Upper lobe of right lung (tissue), 1 donor: ENCODE measurements at regions not wholly inside any gene's neighbourhood (a gene's known extent, or its start where the extent isn't known, plus 50 kb on each side); places are given as distances from the start of the nearest gene placed in this dataset.

Source experiments
- ATAC-seq: fragments of 200-7000 bp; cut with Tn5 transposase; one replicate; pipeline ENCODE4 v1.9.1; 2020; ENCODE audit warnings: mild to moderate bottlenecking, moderate library complexity
- DNase-seq: peaks from one replicate; pipeline ENCODE4 v3.0.0-alpha.2; 2020
- H3K27ac ChIP-seq: fragments of 200-600 bp; one replicate; pipeline ENCODE4 v1.8.0; 2022
- H3K27me3 ChIP-seq: fragments of 200-600 bp; one replicate; pipeline ENCODE4 v1.8.0; 2022; ENCODE audit warnings: mild to moderate bottlenecking
- H3K36me3 ChIP-seq: fragments of 200-600 bp; one replicate; pipeline ENCODE4 v1.8.0; 2022
- H3K4me1 ChIP-seq: fragments of 200-600 bp; one replicate; pipeline ENCODE4 v1.8.0; 2022
- H3K4me3 ChIP-seq: fragments of 200-600 bp; one replicate; pipeline ENCODE4 v1.8.0; 2022; ENCODE audit warnings: mild to moderate bottlenecking
- H3K9me3 ChIP-seq: fragments of 200-600 bp; one replicate; pipeline ENCODE4 v1.8.0; 2022
- intact Hi-C: fragments of 100-400 bp; cut with DNase I; formaldehyde crosslinking; loops from one replicate; pipeline ENCODE4 v1.11.0; 2022
- TF ChIP-seq, protein P1 (sequence below): fragments of 200-600 bp; IDR thresholded peaks from one replicate; pipeline ENCODE4 v1.8.0; 2022; ENCODE audit warnings: antibody characterized with exemption
- donor health status: DM: no; HTN: yes; CAD: no; lungs with severe emphysema.

DNA sequence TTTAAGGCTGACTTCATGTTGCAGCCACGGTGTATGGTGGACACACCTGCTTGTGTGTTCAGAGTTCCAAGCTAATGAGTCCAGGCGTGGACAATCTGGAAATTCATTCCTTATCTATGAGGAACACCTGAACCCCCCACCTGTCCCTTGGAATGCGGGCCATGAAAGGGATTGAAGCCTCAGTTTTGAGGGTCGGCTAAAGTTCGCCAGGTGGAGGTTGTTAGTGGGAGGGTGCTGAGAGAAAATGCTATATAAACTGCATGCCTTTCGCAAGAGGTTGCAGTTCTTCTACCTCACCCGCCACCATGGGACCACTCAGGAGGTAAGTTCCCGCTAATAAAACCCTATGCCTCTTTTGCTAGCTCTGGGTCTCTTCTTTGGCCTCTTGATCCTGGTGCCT lies 348.0 kb downstream of the BCL11B start:
- Histone ChIP-seq H3K4me3 (no peak overlapping the region), H3K36me3 (no peaks in the 10 kb centered on the region), H3K9me3 (no peaks in the 10 kb centered on the region), H3K27ac (no peak overlapping the region), H3K4me1 (no peaks in the 10 kb centered on the region), H3K27me3 (no peaks in the 10 kb centered on the region)
- DNase-seq: no peak
- intact Hi-C loops: no loop called here
- ATAC-seq: no peak
- TF ChIP-seq, protein P1, sequence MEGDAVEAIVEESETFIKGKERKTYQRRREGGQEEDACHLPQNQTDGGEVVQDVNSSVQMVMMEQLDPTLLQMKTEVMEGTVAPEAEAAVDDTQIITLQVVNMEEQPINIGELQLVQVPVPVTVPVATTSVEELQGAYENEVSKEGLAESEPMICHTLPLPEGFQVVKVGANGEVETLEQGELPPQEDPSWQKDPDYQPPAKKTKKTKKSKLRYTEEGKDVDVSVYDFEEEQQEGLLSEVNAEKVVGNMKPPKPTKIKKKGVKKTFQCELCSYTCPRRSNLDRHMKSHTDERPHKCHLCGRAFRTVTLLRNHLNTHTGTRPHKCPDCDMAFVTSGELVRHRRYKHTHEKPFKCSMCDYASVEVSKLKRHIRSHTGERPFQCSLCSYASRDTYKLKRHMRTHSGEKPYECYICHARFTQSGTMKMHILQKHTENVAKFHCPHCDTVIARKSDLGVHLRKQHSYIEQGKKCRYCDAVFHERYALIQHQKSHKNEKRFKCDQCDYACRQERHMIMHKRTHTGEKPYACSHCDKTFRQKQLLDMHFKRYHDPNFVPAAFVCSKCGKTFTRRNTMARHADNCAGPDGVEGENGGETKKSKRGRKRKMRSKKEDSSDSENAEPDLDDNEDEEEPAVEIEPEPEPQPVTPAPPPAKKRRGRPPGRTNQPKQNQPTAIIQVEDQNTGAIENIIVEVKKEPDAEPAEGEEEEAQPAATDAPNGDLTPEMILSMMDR: no peak

DNA sequence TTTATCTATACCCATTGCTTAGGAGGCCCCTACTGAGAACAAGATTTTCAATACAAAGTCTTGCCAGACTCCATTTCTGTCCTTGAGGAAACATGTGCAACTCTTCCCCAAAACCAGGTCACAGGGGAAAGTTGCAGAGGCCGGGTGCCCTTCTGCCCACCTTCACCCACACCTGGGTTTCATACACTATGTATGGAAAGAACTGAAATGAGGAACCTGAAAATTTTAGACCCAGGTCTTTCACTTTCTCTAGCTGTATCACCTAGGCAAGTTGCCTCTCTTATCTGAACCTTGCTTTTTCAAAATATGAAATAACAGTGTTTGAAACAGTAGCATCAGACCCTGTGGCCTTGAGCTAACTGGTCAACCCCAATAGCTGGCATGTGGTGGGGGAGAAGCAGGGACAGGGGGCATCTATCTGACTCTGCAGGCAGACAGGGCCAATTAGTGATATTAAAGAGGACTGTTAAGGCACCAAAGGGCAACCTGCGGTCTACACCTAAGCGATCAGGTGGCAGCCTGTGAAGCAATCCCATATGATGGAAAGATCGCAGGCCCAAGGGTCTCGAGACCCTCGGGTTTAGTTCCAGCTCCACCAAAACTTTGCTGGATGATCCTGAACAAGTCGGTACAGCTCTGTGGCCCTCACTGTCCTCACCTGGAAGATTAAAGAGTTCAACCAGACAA lies 346.5 kb downstream of the BCL11B start:
- intact Hi-C loops: no loop called here
- H3K36me3 ChIP-seq: no peaks in the 10 kb centered on the region
- DNase-seq: no peak
- H3K27me3 ChIP-seq: no peaks in the 10 kb centered on the region
- H3K9me3 ChIP-seq: no peaks in the 10 kb centered on the region
- no peaks in the 10 kb centered on the region for H3K4me1 ChIP-seq
- no peak for ATAC-seq
- H3K4me3 ChIP-seq: no peak overlapping the region
- TF ChIP-seq, protein P1: no peak
- no peak overlapping the region for H3K27ac ChIP-seq

DNA sequence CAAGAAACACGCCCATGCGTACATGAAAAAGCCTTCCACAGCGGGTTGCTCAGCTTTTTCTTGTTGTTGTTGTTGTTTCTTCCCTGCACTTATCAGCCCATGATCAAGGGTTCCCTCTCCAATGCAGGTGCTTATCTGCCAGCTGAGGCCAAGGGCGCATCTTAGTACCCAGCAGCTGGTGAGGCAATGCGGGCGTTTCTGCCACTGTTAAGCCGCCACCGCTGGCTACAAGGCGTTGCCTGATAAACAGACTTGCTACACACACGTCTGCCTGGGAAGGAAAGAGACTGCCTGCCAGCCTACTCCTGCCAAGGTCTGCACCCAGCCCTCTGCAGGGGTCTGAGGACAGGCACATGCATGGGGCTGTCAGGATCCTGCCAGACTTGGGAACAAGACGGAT lies 345.9 kb downstream of the BCL11B start:
- H3K9me3 ChIP-seq: no peaks in the 10 kb centered on the region
- no peaks in the 10 kb centered on the region for H3K4me1 ChIP-seq
- ATAC-seq (no peak), DNase-seq (no peak)
- TF ChIP-seq, protein P1: no peak
- intact Hi-C loops: no loop called here
- no peak overlapping the region for H3K4me3 ChIP-seq
- no peaks in the 10 kb centered on the region for H3K36me3 ChIP-seq
- H3K27ac ChIP-seq: no peak overlapping the region
- H3K27me3 ChIP-seq: no peaks in the 10 kb centered on the region

DNA sequence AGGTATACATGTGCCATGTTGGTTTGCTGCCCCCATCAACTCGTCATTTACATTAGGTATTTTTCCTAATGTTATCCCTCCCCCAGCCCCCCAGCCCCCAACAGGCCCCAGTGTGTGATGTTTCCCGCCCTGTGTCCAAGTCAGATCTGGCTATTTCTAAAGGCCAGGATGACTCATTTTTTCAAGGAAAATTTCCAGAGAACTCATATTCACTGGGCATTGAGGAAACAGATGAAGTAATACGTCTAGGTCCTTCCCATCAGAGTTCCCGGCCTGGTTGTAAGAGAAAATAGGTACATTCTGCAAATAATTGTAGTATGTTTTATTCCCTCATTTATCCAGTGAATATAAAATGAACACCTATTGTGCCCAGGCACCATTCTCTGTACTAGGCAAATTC lies 345.2 kb downstream of the BCL11B start:
- ATAC-seq (no peak), DNase-seq (no peak)
- Histone ChIP-seq H3K9me3 (no peaks in the 10 kb centered on the region), H3K36me3 (no peaks in the 10 kb centered on the region), H3K27ac (no peak overlapping the region), H3K4me1 (no peaks in the 10 kb centered on the region), H3K4me3 (no peak overlapping the region), H3K27me3 (no peaks in the 10 kb centered on the region)
- intact Hi-C loops: no loop called here
- TF ChIP-seq, protein P1: no peak

DNA sequence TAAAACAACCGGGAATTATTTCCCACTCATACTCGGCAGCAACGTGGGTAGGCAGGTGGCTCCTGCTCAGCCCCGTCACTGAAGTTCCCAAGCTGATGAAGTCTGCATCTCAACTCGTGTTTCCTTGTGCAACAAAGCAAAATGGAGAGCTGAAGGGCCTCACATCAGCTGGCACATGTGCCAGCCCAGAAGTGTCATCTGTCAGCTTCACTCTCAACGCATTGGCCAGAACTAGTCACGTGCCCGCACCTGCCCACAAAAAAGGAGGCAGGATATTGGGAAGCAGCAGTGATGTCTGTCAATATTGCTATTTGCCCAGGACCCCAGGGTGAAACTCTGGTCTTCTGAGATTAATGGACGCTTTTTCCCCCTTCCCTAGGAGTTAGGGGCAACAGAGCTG lies 344.0 kb downstream of the BCL11B start:
- TF ChIP-seq, protein P1: no peak
- H3K36me3 ChIP-seq: no peaks in the 10 kb centered on the region
- no peaks in the 10 kb centered on the region for H3K27me3 ChIP-seq
- no peak overlapping the region for H3K4me3 ChIP-seq
- no peaks in the 10 kb centered on the region for H3K4me1 ChIP-seq
- intact Hi-C loops: no loop called here
- ATAC-seq (no peak), DNase-seq (no peak)
- no peaks in the 10 kb centered on the region for H3K9me3 ChIP-seq
- H3K27ac ChIP-seq: no peak overlapping the region

DNA sequence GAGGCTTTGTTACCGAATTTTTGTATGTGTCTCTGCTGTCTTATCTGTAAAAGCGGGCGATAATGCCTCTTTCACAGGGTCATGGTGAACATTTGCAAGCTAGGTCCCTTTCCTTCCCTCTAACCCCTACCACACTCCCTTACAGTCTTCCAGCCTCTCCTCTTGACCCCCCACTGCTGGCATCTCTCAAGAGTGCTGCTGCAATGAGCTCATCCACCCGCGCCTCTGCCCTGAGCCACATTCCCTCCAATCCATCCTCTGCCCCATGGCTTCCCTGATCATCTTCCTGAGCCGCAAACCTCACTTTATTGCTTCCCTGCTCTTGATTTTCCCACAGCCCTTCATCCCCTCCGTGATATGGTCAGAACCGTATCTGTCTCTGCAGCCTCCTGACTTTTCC lies 343.6 kb downstream of the BCL11B start:
- no peaks in the 10 kb centered on the region for H3K36me3 ChIP-seq
- H3K4me1 ChIP-seq: no peaks in the 10 kb centered on the region
- H3K4me3 ChIP-seq: no peak overlapping the region
- ATAC-seq (no peak), DNase-seq (no peak)
- intact Hi-C loops: no loop called here
- no peaks in the 10 kb centered on the region for H3K9me3 ChIP-seq
- H3K27me3 ChIP-seq: no peaks in the 10 kb centered on the region
- TF ChIP-seq, protein P1: no peak
- H3K27ac ChIP-seq: no peak overlapping the region
